HFF-Myc (cell line): ENCODE measurements at regions not wholly inside any gene's neighbourhood (a gene's known extent, or its start where the extent isn't known, plus 50 kb on each side); places are given as distances from the start of the nearest gene placed in this dataset.

Experiments
- DNase-seq: peaks from one replicate; pipeline ENCODE4 v3.0.0-alpha.2; 2011; ENCODE audit warnings: low read depth; ENCODE audit errors: extremely low read depth
- H3K4me3 ChIP-seq: replicated peaks from 2 replicates; pipeline ENCODE4 v1.5.1; 2011; ENCODE audit warnings: low read depth, mild to moderate bottlenecking, control low read depth, low read length
- TF ChIP-seq, protein P1 (sequence below): IDR thresholded peaks from 2 replicates; pipeline ENCODE4 v1.5.1; 2012; ENCODE audit warnings: mild to moderate bottlenecking, low read depth, low read length, control low read depth; ENCODE audit errors: missing control alignments

DNA sequence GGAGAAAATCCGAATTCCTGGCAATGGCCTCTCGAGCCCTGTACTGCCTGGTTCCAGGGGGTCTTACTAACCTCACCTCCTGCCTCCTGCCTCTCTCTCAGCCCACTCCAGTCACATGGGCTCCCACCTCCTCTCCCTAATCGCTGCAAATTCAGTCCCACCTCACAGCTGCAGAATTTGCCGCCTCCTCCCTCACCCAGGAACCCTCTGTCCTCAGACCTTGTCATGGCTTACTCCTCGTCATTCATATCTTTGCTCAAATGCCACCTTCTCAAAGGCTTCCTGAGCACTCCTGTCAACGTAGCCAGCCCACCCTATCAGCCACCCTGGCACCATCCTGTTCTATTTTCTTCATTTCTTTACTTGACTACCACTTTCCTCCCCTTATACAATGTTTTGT, 89.0 kb downstream of the SLC2A10 start:
- no peak overlapping the region for H3K4me3 ChIP-seq
- no peak for DNase-seq
- TF ChIP-seq, protein P1, sequence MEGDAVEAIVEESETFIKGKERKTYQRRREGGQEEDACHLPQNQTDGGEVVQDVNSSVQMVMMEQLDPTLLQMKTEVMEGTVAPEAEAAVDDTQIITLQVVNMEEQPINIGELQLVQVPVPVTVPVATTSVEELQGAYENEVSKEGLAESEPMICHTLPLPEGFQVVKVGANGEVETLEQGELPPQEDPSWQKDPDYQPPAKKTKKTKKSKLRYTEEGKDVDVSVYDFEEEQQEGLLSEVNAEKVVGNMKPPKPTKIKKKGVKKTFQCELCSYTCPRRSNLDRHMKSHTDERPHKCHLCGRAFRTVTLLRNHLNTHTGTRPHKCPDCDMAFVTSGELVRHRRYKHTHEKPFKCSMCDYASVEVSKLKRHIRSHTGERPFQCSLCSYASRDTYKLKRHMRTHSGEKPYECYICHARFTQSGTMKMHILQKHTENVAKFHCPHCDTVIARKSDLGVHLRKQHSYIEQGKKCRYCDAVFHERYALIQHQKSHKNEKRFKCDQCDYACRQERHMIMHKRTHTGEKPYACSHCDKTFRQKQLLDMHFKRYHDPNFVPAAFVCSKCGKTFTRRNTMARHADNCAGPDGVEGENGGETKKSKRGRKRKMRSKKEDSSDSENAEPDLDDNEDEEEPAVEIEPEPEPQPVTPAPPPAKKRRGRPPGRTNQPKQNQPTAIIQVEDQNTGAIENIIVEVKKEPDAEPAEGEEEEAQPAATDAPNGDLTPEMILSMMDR: no peak

DNA sequence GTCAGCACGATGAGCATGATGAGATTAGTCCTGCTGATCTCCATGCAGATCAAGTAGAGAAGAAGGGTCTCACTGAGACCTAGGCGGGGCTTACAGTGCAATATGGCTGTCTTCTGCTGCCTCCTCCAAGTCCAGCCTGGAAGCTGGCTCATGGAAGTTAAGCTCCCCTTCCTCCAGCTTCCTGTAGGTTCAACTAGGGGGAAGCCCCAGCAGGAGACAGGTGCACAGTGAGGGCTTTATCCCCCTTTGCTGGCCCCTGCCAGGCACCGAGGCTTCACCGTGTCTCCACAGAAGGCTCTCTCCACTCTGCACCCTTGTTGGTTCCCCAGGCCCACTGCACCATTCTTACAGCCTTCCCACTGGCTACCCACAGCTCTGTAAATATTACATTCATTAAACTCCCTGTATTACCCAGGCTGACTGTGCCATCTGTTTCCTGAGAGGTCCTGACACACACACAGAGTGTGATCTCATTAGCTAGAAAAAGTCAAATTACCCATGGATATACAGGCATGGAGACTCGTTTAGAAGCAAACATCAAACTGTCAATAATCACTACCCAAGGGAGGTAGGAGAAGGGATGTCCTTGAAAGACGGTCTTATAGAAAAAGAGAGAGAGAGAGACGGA, 90.4 kb downstream of the SLC2A10 start:
- H3K4me3 ChIP-seq: no peak overlapping the region
- TF ChIP-seq, protein P1: no peak
- no peak for DNase-seq

DNA sequence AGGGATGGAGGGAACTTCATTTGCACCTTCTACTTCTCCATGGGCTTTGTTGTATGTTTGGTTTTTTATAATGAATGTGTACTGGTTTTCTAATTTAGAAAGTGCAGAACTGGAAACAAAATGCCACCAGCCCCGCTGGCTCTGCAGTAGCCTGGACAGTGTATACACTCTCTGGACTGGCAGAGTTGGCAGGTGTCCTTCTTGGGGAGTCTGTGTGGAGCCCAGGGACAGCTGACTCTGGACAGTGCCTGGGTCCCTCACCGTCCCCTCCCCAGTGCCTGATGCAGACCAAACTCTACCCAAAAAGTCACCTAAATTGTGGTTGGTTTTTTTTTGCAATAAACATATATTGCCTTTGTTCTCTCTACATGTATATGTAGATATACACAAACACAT, 91.0 kb downstream of the SLC2A10 start:
- TF ChIP-seq, protein P1: no peak
- H3K4me3 ChIP-seq: no peak overlapping the region
- DNase-seq: no peak

DNA sequence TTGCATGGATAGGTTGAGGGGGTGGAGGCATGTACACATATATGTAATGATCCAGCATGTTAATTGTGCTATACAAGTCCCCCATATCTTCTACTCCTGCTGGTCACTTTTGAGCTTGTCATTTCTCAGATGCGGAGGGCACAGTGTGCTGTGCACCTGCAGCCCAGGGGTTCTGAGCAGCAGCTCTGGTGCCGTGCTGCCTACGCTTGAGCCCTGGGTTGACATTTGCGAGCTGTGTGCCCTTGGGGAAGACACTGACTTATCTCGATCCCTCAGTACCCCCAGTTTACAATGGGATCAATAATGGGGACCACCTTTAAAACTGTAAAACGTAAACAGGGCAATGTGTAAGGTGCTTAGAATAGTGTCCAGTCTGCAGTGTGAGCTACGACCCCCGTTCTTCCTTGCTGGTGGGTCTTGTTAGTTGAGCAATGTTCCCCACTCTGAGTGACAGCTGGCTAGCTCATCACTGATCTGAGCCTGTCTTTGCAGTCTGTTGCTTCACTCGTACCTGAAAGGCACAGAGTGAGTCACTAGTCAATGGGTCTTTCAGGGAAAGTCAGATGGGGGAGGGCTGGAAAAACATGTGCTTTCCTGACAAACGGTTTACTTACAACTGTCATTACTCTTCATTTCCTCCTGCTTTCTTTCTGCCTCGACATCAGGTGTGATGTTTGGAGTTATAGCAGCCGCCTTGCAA, 91.7 kb downstream of the SLC2A10 start:
- H3K4me3 ChIP-seq: no peak overlapping the region
- no peak for DNase-seq
- TF ChIP-seq, protein P1: no peak

DNA sequence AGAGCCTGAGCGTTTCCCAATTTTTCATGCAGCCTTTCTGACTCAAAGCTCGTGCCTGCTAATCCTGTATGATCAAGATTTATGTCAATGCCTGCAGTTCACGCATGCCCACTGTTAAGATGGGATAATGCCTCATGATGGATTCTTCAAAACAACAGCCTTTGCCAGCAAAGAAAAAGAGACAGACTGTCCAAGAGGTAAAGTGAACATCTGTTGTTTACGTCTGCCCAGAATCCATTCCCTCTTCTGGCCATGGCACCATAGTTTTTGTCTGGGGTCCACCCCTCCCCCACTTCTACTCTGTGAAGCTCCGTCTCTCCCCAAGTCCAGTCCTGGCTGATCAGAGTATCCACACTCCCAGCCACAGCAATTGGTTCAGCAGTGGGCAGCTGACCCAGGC, 91.9 kb upstream of the EYA2 start:
- TF ChIP-seq, protein P1: no peak
- no peak overlapping the region for H3K4me3 ChIP-seq
- DNase-seq: no peak

DNA sequence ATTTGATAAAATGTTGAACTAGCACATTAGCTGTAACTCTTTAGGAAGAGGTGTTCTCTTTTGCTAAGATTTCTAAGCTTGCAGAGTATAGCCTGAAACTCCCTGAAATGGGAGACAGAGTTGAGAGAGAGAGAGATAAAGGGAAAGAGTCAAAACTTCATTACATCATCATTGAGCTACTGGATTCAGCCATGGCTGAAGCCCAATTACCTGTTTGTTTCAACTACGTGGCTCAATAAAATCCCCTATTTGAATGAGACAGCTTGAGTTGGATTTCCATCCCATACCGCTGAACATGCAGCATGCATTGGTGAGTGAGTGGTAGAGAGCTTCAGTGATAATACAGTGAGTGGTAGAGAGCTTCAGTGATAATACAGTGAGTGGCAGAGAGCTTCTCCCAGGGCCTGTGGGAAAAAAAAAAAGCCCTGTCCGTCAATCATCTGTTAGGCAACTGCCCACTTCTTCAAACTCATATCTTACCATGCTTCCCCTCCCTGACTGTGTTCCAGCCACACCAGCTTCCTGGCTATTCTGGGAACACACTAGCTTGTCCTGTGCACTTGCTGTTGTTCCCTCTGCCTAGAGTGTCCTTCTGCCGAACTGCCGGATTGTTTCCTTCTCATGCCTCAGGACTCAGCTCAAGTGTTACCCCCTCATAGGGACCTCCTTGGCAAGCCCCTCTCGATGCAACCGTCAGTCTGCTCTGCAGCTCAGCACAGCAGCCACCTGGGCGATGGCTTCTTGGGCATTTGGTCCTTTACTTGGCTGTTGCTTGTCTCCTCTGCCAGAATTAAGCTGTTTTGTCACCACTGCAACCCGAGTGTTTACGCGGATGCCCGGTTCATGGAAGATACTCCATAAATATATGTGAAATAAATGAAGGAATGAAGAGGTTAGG, 91.3 kb upstream of the EYA2 start:
- no peak overlapping the region for H3K4me3 ChIP-seq
- no peak for DNase-seq
- TF ChIP-seq, protein P1: no peak
